ENCODE measurements at regions not wholly inside any gene's neighbourhood (a gene's known extent, or its start where the extent isn't known, plus 50 kb on each side); places are given as distances from the start of the nearest gene placed in this dataset.
A peak's percentile ranks its signal among the peaks of the same experiment; 100 is the strongest.

GRCh38 chr2:8006181-8006580 is 675.7 kb upstream of the ID2 start:
- no peak for DNase-seq (ENCODE audit: low read depth)

DNA sequence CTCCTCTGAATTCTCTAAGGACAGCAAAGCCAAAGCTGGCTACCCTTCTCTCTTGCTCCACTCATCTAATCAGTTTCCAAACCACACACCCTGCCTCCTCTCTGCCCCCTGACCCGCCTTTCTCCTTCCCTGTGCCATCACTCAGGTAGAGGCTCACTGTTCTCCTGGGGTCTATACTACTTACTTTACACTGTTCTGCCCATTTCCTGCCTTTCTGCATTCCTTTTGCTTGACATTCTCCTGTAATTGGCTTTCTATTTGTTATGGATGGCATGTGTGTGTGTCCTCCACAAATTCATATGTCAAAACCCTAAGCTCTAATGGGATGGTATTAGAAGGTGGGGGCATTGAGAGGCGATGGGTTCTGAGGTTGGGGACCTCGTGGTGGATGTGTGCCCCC is 675.2 kb upstream of the ID2 start:
- DNase-seq (ENCODE audit: low read depth) = no peak

DNA sequence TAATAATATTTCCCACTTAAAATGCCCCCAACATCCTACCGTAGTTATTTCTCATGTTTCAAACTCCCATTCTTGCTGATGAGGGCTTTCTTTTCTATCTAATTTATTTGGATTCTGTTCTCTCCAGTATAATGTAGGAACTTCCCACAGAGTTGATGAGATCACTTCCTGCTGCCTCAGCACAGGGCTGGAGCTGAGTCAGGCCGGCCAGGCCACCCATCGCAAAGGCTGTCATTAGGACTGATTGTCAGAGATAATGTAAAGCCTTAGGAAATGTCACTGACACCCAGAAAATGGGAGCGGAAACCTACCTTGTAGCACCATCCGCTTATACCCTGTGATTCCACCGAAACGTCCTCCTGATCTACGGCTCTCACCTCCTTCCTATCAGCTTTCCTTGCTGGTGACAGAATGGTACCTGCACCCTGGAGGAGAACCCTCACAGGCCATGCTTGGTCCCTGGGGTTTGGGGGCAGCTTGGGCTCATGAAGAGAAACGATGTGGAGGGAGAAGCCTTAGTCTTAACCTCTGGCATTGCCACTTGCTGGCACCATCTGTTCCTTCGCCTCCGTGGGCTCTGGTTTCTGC is 672.8 kb upstream of the ID2 start:
- DNase-seq (ENCODE audit: low read depth) = peak; percentile 64

- DNase-seq (ENCODE audit: low read depth) = no peak
These were observed 665.8 kb upstream of the ID2 start for GRCh38 chr2:8015848-8016600.

DNA sequence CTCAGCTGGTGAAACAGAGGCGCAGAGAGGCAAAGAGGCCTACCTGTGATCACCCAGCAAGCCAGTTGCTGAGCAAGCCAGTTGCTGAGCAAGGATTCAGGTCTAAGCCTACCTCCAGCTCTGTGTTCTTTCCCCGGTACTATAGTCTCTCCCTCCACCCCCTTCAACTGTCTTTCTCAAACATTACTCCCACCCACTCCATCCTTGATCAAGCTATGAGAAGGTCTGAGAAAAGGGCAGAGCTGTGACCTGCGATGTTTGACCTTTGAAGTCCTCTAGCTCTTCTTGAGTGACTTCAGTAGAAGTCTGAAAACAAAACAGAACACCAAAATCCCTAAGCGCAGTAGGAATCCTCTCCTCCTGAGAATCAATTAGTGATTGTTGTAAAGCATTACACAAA is 665.2 kb upstream of the ID2 start:
- DNase-seq (ENCODE audit: low read depth) = no peak

- DNase-seq (ENCODE audit: low read depth) = peak; percentile 81
These were observed 662.9 kb upstream of the ID2 start for GRCh38 chr2:8018956-8019355.

GRCh38 chr2:8019934-8020333 is 661.9 kb upstream of the ID2 start:
- DNase-seq (ENCODE audit: low read depth) = no peak

DNA sequence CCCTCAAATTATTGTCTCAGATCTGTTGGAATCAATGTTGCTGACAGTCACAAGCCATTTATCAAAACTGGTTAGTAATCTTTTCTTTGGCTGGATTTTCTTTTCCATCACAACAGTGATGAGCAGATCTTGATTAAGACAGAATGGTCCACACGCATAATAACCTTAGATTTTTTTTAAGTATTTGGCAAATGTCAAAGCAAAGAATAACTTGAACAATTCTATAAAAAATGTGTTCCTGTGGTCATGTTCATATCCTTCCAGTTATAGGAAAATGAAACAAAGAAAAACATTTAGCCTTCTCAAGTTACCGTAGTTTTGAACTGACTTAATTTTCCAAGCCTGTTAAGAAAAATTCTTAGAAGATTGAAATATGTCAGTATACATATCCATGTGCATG is 659.9 kb upstream of the ID2 start:
- DNase-seq (ENCODE audit: low read depth) = no peak

DNA sequence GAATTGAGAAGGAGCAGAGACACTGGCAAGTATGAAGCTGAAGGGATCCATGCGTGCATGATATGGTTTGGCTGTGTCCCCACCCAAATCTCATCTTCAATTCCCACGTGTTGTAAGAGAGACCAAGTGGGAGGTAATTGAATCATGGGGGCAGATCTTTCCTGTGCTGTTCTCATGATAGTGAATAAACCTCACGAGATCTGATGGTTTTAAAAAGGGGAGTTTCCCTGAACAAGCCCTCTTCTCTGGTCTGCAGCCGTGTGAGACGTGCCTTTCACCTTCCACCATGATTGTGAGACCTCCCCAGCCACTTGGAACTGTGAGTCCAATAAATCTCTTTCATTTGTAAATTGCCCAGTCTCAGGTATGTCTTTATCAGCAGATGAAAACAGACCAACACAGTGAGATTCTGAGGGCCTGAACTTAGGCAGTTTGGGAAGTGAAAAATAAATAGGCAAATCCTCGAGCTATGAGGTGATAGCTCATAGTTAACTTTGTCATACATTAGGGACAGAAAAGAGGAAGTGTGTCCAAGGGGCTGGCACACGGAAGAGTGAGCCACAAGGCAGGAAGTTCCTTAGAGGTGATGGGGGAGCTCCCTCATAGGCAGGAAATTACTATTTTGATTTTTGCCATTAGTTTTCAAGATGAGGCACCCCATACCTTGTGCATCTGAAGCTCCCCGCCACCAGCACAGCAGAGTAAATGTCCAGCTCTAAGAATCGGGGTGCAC is 658.8 kb upstream of the ID2 start:
- DNase-seq (ENCODE audit: low read depth) = no peak

- DNase-seq (ENCODE audit: low read depth) = no peak
These were observed 657.4 kb upstream of the ID2 start for GRCh38 chr2:8024506-8024905.

- DNase-seq (ENCODE audit: low read depth) = no peak
These were observed 655.5 kb upstream of the ID2 start for GRCh38 chr2:8026381-8026780.

- DNase-seq (ENCODE audit: low read depth) = no peak
These were observed 654.5 kb upstream of the ID2 start for GRCh38 chr2:8027387-8027786.

DNA sequence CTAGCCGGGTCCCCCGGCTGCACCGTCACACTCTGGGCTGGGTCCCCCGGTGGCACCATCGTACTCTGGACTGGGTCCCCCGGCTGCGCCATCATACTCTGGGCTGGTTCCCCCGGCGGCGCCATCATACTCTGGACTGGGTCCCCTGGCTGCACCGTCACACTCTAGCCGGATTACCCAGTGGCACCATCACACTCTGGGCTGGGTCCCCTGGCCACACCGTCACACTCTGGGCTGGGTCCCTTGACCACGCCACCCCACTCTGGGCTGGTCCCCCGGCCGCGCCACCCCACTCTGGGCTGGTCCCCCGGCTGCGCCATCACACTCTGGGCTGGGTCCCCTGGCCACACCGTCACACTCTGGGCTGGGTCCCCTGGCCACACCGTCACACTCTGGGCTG is 653.8 kb upstream of the ID2 start:
- no peak for DNase-seq (ENCODE audit: low read depth)

- DNase-seq (ENCODE audit: low read depth) = no peak
These were observed 653.4 kb upstream of the ID2 start for GRCh38 chr2:8028436-8028835.

- peak; percentile 35 for DNase-seq (ENCODE audit: low read depth)
These were observed 652.9 kb upstream of the ID2 start for GRCh38 chr2:8028981-8029380.

- peak; percentile 22 for DNase-seq (ENCODE audit: low read depth)
These were observed 651.1 kb upstream of the ID2 start for GRCh38 chr2:8030573-8031303.

DNA sequence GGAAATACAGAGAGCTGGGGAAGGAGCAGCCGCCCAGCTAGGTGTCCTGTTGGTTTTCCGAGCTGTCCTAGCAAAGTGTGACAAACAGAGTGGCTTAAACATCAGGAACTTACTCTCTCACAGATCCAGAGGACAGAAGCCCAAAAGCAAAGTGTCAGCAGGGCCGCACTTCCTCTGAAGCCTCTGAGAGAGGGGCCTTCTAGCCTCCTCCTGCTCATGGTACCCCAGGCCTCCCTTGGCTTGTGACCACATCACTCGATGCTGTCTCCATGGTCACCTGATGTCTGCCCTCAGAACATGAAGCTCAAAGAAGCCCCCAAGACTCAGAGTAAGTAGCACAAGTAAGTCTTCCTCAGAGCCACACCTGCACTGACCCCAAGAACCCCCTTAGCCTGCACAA is 650.5 kb upstream of the ID2 start:
- DNase-seq (ENCODE audit: low read depth) = no peak

DNA sequence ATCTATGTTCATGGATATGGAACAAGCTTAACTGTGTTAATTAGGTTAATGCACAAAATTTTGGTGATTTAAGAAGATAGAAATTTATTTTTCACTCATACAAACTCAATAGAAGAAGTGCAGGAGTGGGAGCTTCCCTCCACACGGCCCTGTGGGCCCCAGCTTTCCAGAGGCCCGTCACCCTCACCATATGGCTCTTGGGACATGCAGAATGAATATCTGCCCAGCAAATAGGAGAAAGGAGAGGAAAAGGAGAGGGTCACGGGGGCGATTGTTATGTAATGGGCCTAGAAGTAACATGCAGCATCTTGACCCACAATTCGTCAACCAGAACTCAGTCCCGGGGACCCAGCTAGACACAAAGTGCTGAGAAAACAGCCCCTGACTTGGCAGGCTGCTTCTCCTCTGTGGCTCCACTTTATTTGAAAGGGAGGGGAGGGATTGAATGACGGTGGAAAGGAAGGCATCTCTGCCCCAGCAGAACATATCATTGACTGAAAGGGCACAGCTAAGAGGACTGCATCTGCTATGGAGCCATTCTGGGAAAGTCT is 648.2 kb upstream of the ID2 start:
- DNase-seq (ENCODE audit: low read depth) = no peak

DNA sequence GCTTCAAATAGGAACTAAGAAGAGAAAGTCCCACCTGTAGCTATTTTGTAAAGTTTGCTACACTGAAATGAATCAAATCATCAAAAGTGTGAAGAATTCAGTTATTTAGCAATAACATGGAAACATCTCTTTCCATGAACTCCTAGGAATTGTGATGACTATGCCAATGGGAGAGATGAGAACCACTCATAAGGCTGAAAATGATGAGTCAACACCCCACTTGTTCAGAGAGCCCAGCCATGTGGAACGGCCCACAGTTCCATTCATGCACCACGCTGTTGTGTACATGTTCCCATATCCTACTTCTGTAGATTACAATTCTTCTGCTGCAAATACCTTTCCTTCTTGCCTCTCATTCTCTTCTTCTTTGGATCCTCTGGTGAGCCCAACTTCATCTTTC is 645.5 kb upstream of the ID2 start:
- peak; percentile 42 for DNase-seq (ENCODE audit: low read depth)

GRCh38 chr2:8039732-8040131 is 642.1 kb upstream of the ID2 start:
- no peak for DNase-seq (ENCODE audit: low read depth)

DNA sequence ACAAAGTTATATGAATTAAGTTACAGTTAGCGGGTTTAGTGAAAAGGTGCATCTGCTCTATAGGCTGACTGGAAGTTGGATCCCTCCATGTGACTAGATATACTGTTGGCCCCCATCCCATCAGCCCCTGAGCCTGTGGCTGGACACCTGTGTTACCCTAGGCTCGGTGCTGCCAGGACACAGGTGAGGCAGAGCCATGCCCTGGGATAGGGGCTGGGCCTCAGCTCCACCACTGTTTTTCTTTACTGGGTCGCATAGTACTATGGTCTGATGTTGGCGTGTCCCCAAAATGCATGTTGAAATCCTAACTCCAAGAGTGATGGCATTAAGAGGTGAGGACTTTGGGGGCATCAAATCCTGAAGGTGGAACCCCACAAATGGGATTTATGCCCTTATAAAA is 638.6 kb upstream of the ID2 start:
- no peak for DNase-seq (ENCODE audit: low read depth)

DNA sequence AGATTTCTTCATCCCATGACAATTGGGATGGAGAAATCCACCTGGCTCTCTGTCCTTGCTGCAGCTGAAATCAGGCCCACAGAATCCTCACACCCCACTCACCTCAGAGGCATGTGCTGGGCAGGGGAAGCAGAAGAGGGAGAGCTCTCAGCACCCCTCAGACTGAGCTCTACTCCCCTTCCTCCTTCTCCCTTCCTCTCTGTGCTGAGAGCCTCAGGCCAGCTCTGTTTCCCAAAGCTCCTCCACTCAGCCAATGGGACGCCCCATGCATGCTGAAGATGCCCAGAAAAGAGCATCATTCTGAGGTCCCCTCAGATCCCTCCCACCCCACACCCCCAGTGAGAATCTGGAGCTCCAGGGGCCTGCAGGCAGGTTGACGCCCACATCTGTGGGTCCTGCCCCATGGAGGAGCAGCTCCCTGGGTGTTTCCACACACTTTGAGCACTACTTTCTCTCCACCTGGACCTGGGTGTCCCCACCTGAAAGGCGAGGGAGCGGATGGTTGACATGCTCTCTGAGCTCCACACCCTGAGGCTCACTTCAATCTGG is 637.7 kb upstream of the ID2 start:
- no peak for DNase-seq (ENCODE audit: low read depth)

All from RPMI7951 (cell line).